ENCODE measurements at regions not wholly inside any gene's neighbourhood (a gene's known extent, or its start where the extent isn't known, plus 50 kb on each side); places are given as distances from the start of the nearest gene placed in this dataset.

- WGBS, 3 donors: 71 to 97% (median 96%) methylated on average over 2 of the region's 2 CpGs
- no peaks in the 10 kb centered on the region for H3K9me3 ChIP-seq
Measured at GRCh38 chr14:84976805-84977204, 553.1 kb upstream of the FLRT2 start.

GRCh38 chr14:84987042-84987441 lies 542.9 kb upstream of the FLRT2 start:
- no peaks in the 10 kb centered on the region for H3K27me3 ChIP-seq
- intact Hi-C loops (cut with DNase I): no loop called here
- H3K36me3 ChIP-seq: no peaks in the 10 kb centered on the region
- no peaks in the 10 kb centered on the region for H3K4me1 ChIP-seq (ENCODE audit: insufficient read depth)
- H3K27ac ChIP-seq: no peak overlapping the region
- no peak overlapping the region for H3K4me3 ChIP-seq
- TF ChIP-seq CTCF (IDR thresholded peaks at IDR 0.05) (no peak), EP300 (IDR thresholded peaks at IDR 0.05) (no peak), POLR2A (IDR thresholded peaks at IDR 0.05) (no peak)
- 82 to 91% (median 91%) methylated on average over 1 of the region's 1 CpG for WGBS, 3 donors
- H3K9me3 ChIP-seq: no peaks in the 10 kb centered on the region
- no peak for DNase-seq

More at GRCh38 chr14:84976805-84977204, 553.1 kb upstream of the FLRT2 start:
- TF ChIP-seq EP300 (IDR thresholded peaks at IDR 0.05) (no peak), POLR2A (IDR thresholded peaks at IDR 0.05) (no peak), CTCF (IDR thresholded peaks at IDR 0.05) (no peak)
- intact Hi-C loops (cut with DNase I): no loop called here
- H3K27ac ChIP-seq: no peak overlapping the region
- H3K27me3 ChIP-seq: no peaks in the 10 kb centered on the region
- no peak for DNase-seq
- H3K4me3 ChIP-seq: no peak overlapping the region
- H3K36me3 ChIP-seq: no peaks in the 10 kb centered on the region
- H3K4me1 ChIP-seq (ENCODE audit: insufficient read depth): no peaks in the 10 kb centered on the region

GRCh38 chr14:84988357-84988756 lies 541.6 kb upstream of the FLRT2 start:
- Histone ChIP-seq H3K36me3 (no peaks in the 10 kb centered on the region), H3K9me3 (no peaks in the 10 kb centered on the region), H3K4me3 (no peak overlapping the region), H3K4me1 (ENCODE audit: insufficient read depth) (no peaks in the 10 kb centered on the region), H3K27ac (no peak overlapping the region), H3K27me3 (no peaks in the 10 kb centered on the region)
- 90 to 93% (median 93%) methylated on average over 5 of the region's 5 CpGs for WGBS, 3 donors
- TF ChIP-seq CTCF (IDR thresholded peaks at IDR 0.05) (no peak), POLR2A (IDR thresholded peaks at IDR 0.05) (no peak), EP300 (IDR thresholded peaks at IDR 0.05) (no peak)
- intact Hi-C loops (cut with DNase I): no loop called here
- DNase-seq: no peak

GRCh38 chr14:84991021-84991420 lies 538.9 kb upstream of the FLRT2 start:
- intact Hi-C loops (cut with DNase I): no loop called here
- Histone ChIP-seq H3K27ac (no peak overlapping the region), H3K9me3 (no peaks in the 10 kb centered on the region), H3K27me3 (no peaks in the 10 kb centered on the region), H3K4me1 (ENCODE audit: insufficient read depth) (no peaks in the 10 kb centered on the region), H3K4me3 (no peak overlapping the region), H3K36me3 (no peaks in the 10 kb centered on the region)
- DNase-seq: no peak
- 60 to 67% (median 62%) methylated on average over 1 of the region's 1 CpG for WGBS, 3 donors
- no peak for TF ChIP-seq EP300 (IDR thresholded peaks at IDR 0.05)
- TF ChIP-seq CTCF (IDR thresholded peaks at IDR 0.05): no peak
- TF ChIP-seq POLR2A (IDR thresholded peaks at IDR 0.05): no peak

DNA sequence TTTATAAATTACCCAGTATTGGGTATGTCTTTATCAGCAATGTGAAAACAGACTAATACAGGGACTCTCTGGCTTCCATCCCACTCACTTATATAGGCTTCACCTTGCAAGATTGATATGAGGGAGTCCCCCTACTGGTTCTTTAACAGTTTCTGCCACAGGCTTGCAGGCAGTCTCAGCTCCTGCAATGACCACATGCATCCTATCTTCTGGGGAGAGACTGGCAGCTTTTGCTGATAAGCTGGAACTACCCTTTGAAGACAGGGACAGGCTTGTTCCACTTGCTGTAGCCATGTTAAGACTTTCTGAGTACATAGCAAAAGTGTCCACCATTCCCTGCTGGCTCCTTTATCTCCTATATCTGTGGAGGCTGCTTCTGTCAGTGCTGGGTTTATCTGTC lies 531.7 kb upstream of the FLRT2 start:
- TF ChIP-seq CTCF (IDR thresholded peaks at IDR 0.05) (no peak), EP300 (IDR thresholded peaks at IDR 0.05) (no peak), POLR2A (IDR thresholded peaks at IDR 0.05) (no peak)
- H3K27me3 ChIP-seq: no peaks in the 10 kb centered on the region
- intact Hi-C loops (cut with DNase I): no loop called here

More for the DNA sequence above, 531.7 kb upstream of the FLRT2 start:
- no peak for DNase-seq
- Histone ChIP-seq H3K4me3 (no peak overlapping the region), H3K4me1 (ENCODE audit: insufficient read depth) (no peaks in the 10 kb centered on the region), H3K36me3 (no peaks in the 10 kb centered on the region), H3K9me3 (no peaks in the 10 kb centered on the region), H3K27ac (no peak overlapping the region)

All from ovary (tissue), 7 donors.